ENCODE measurements at regions not wholly inside any gene's neighbourhood (a gene's known extent, or its start where the extent isn't known, plus 50 kb on each side); places are given as distances from the start of the nearest gene placed in this dataset.

DNA sequence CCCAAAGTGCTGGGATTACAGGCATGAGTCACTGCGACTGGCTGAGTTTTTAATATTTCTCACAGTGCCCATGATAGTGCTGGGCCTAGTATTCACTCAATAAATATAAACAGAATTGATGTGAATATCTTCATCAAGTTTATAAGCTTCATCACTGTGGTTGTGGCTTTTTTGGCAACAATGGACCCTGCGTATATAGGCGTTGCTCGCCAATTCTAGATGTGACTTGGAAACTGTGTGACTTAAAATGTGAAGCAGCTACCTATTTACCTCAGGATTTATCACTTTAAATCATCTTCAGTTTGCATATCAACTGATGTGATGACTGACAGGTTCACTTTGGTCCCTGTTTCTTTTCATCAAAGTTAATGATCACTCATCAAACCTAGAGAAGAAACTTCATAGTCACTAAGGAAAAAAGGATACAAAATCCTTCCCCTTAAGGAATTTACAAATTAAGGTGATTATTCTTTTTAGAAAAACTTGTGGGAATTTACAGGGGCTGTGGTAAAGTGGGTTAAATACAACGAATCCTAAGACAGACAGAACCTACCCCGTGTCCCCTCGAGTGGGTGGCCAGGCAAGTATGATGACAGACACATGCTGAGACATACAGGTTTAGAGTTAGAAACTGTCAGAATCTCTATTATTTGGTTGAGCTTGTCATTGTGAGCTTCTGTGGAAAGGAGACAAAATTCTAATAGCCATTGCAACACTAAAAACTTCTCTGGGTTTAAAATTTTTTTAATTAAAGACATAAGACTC lies 101.3 kb downstream of the AKAP11 start:
- TF ChIP-seq ZNF70 (CRISPR knock-in tag; IDR thresholded peaks at IDR 0.05): no peak
- TF ChIP-seq ZFP3 (CRISPR knock-in tag; IDR thresholded peaks at IDR 0.05): no peak

Data from SK-N-SH treated with all-trans-retinoic acid at 6 μM for 48 hours (cell line).